ENCODE measurements at regions not wholly inside any gene's neighbourhood (a gene's known extent, or its start where the extent isn't known, plus 50 kb on each side); places are given as distances from the start of the nearest gene placed in this dataset.

GRCh38 chr1:71232786-71233185 is 152.0 kb upstream of the ZRANB2 start:
- TF ChIP-seq CTCF (IDR thresholded peaks at IDR 0.05), result no peak
- TF ChIP-seq POLR2A (IDR thresholded peaks at IDR 0.05), result no peak
- TF ChIP-seq EP300 (IDR thresholded peaks at IDR 0.05), result no peak
